Endothelial cell (in vitro differentiated cells): ENCODE measurements at regions not wholly inside any gene's neighbourhood (a gene's known extent, or its start where the extent isn't known, plus 50 kb on each side); places are given as distances from the start of the nearest gene placed in this dataset.

ENCODE experiments used
- DNase-seq: peaks from one replicate; pipeline ENCODE4 v3.0.0; 2021; ENCODE audit warnings: low spot score
- H3K27ac Mint-ChIP-seq: one replicate; pipeline ENCODE4 v1.8.0; 2021; ENCODE audit warnings: mixed read lengths, inconsistent platforms; ENCODE audit not compliant: unreplicated experiment
- H3K27me3 Mint-ChIP-seq: one replicate; pipeline ENCODE4 v1.8.0; 2021; ENCODE audit warnings: mild to moderate bottlenecking, moderate library complexity, mixed read lengths, inconsistent platforms; ENCODE audit not compliant: unreplicated experiment
- H3K36me3 Mint-ChIP-seq: one replicate; pipeline ENCODE4 v1.8.0; 2021; ENCODE audit warnings: mild to moderate bottlenecking, low read depth, mixed read lengths, inconsistent platforms; ENCODE audit not compliant: unreplicated experiment
- H3K4me1 Mint-ChIP-seq: one replicate; pipeline ENCODE4 v1.8.0; 2021; ENCODE audit warnings: mild to moderate bottlenecking, mixed read lengths, inconsistent platforms; ENCODE audit not compliant: unreplicated experiment
- H3K4me3 Mint-ChIP-seq: one replicate; pipeline ENCODE4 v1.8.0; 2021; ENCODE audit warnings: mild to moderate bottlenecking, mixed read lengths, inconsistent platforms; ENCODE audit not compliant: unreplicated experiment
- H3K9me3 Mint-ChIP-seq: one replicate; pipeline ENCODE4 v1.8.0; 2021; ENCODE audit warnings: mixed read lengths, inconsistent platforms; ENCODE audit not compliant: unreplicated experiment
- TF ChIP-seq, protein P1 (sequence below): fragments of 200-600 bp; sonication (generic); IDR thresholded peaks from one replicate; pipeline ENCODE4 v1.5.0; 2021; ENCODE audit warnings: antibody characterized with exemption; ENCODE audit not compliant: unreplicated experiment

DNA sequence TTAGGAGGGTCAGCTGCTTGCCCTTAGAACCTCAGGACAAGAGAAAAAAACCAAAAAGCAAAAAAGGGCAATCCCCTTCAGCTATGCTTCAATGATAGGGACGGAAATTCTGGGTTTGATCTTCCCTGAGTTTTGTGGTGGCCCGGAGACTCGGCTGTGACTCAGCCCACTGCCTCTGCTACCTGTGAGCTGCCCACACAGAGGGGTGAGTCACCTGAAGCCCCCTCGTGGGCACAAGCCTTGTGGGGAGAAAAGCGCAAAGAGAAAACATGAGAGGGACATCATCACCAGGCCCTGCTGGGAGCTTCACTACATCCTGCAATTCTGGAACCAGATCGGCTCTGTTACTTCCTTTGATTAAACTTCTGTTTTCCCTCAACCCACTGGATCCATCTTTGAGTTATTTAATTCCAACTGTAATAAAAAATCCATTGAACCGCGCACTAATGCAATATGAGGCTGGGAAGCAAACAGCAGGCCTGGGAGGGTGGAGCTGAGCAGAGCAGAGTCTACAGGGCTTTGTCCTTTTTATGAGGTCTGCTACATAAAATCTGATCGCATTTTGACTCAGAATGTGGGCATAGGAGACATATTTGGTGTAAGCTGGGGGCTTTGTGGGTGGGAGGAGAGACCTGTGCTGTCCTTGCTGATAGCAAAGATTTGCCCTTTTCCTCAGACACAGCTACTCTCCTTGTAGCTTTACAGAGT, 58.7 kb upstream of the STUM start:
- H3K4me1 Mint-ChIP-seq, result peaks cover 18% of the 10 kb centered on the region
- no peak for DNase-seq
- no peaks in the 10 kb centered on the region for H3K36me3 Mint-ChIP-seq
- H3K9me3 Mint-ChIP-seq, result no peaks in the 10 kb centered on the region
- TF ChIP-seq, protein P1, sequence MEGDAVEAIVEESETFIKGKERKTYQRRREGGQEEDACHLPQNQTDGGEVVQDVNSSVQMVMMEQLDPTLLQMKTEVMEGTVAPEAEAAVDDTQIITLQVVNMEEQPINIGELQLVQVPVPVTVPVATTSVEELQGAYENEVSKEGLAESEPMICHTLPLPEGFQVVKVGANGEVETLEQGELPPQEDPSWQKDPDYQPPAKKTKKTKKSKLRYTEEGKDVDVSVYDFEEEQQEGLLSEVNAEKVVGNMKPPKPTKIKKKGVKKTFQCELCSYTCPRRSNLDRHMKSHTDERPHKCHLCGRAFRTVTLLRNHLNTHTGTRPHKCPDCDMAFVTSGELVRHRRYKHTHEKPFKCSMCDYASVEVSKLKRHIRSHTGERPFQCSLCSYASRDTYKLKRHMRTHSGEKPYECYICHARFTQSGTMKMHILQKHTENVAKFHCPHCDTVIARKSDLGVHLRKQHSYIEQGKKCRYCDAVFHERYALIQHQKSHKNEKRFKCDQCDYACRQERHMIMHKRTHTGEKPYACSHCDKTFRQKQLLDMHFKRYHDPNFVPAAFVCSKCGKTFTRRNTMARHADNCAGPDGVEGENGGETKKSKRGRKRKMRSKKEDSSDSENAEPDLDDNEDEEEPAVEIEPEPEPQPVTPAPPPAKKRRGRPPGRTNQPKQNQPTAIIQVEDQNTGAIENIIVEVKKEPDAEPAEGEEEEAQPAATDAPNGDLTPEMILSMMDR, result no peak
- H3K27ac Mint-ChIP-seq, result no peak overlapping the region
- H3K4me3 Mint-ChIP-seq, result no peak overlapping the region
- peaks cover 2% of the 10 kb centered on the region for H3K27me3 Mint-ChIP-seq

DNA sequence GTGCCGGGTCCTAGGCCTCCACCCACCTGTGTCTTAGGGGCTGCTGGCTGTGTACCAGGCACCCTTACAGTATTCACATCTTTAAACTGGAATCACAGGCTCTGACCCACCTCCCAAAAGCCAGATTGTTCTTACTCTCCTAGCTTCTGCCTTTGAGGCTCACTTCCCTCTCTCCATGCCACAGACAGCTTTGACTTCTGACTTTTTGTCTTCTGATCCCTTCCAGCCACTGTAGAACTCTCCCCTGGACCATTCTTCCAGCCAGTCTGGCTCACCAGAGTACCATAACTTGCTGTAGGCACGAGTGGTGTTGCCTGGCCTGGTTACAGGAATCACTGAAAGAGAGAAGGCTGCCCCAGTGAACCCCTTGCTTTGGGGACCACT, 58.1 kb upstream of the STUM start:
- no peak for DNase-seq

DNA sequence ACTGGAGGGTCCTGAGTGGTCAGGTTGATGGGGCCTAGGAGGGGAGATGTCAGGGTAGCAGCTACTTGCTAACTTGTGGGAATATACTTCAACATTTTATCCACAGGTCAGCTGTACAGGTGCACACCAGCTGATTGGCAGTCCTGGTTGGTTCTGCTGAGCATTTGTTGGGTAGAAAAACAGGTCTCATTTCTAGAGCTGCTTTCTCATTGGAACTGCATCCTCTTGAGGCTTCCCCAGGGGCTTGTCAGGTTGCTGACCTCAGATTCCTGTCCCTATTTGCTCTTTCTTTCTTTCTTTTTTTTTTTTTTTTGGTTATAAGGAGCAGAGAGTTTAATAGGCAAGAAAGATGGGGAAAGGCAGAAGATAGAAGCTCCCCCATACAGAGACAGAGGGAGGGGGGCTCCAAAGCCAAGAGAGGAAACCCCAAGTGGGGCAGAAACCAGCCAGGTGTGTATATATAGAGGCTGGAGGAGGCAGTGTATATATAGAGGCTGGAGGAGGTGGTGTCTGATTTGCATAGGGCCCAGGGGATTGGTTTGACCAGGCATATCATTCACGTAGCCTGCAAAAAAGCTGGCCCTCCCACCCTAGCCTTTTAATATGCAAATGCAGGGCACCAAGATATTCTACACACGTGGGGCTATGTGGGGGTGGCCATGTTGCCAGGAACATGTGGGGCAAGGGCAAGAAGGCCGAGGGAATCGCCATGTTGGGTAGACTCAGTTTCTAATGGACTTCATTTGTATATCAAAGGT, 57.3 kb upstream of the STUM start:
- Mint-ChIP-seq H3K36me3 (no peaks in the 10 kb centered on the region), H3K4me3 (no peak overlapping the region), H3K9me3 (no peaks in the 10 kb centered on the region), H3K27me3 (peaks cover 2% of the 10 kb centered on the region), H3K27ac (no peak overlapping the region), H3K4me1 (peaks cover 18% of the 10 kb centered on the region)
- TF ChIP-seq, protein P1, result no peak
- no peak for DNase-seq

More for the DNA sequence above, 58.1 kb upstream of the STUM start:
- TF ChIP-seq, protein P1, result no peak
- H3K36me3 Mint-ChIP-seq, result no peaks in the 10 kb centered on the region
- H3K4me3 Mint-ChIP-seq, result no peak overlapping the region
- H3K27ac Mint-ChIP-seq, result no peak overlapping the region
- H3K9me3 Mint-ChIP-seq, result no peaks in the 10 kb centered on the region
- peaks cover 2% of the 10 kb centered on the region for H3K27me3 Mint-ChIP-seq
- peaks cover 18% of the 10 kb centered on the region for H3K4me1 Mint-ChIP-seq

DNA sequence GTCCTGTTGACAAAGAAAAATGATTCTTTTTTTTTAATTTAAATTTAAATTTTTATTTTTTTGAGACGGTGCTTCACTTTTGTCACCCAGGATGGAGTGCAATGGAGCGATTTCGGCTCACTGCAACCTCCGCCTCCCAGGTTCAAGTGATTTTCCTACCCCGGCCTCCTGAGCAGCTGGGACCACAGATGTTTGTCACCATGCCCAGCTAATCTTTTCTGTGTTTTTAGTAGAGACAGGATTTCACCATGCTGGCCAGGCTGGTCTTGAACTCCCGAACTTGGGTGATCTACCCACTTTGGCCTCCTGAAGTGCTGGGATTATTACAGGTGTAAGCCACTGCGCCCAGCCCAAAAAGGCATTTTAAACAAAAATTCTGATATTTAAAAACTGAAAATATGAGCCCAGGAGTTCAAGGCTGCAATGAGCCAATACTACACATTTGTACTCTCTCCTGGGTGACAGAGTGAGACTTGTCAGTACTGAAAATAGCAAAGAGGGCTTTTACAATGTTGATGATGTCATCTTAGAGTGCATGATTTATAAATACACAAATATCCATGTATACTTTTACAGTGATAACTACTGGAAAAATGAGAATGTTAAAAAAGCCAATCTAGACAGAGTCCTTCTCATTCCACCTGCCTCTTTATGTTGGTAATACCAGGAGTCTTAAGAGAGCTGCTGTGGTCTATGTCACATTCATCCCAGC, 56.0 kb upstream of the STUM start:
- Mint-ChIP-seq H3K27ac (no peak overlapping the region), H3K4me3 (no peak overlapping the region), H3K4me1 (peaks cover 18% of the 10 kb centered on the region), H3K36me3 (no peaks in the 10 kb centered on the region), H3K27me3 (peaks cover 2% of the 10 kb centered on the region), H3K9me3 (no peaks in the 10 kb centered on the region)
- DNase-seq, result no peak
- TF ChIP-seq, protein P1, result no peak
